ENCODE measurements at regions not wholly inside any gene's neighbourhood (a gene's known extent, or its start where the extent isn't known, plus 50 kb on each side); places are given as distances from the start of the nearest gene placed in this dataset.

DNA sequence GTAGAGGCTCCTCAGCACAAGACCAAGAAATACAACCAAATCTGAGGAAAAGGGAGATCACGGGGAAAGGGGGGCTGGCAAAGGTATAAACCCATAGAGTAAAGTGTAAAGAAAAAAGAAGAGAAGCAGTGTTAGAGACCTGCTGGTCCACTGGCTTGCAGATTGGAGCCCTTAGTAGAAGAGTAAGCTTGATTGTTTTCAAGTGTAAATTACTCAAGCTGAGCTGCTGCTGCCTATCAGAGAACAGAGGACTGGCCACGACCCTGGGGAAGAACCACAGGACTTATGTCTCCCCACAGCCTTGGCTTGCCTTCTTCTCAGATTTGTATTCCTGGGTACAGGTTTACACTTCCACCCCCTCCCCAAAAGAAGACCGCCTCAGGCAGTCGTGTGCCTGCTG is 294.2 kb downstream of the LMX1A start:
- TF ChIP-seq CTCF (IDR thresholded peaks at IDR 0.05): no peak
- no peak for TF ChIP-seq EZH2 (IDR thresholded peaks at IDR 0.05)
- TF ChIP-seq EZH2phosphoT487 (IDR thresholded peaks at IDR 0.05): no peak
